Endothelial cell (in vitro differentiated cells): ENCODE measurements at regions not wholly inside any gene's neighbourhood (a gene's known extent, or its start where the extent isn't known, plus 50 kb on each side); places are given as distances from the start of the nearest gene placed in this dataset.

Source experiments
- DNase-seq: peaks from one replicate; pipeline ENCODE4 v3.0.0; 2021; ENCODE audit warnings: low spot score
- H3K27ac Mint-ChIP-seq: one replicate; pipeline ENCODE4 v1.8.0; 2021; ENCODE audit warnings: mixed read lengths, inconsistent platforms; ENCODE audit not compliant: unreplicated experiment
- H3K27me3 Mint-ChIP-seq: one replicate; pipeline ENCODE4 v1.8.0; 2021; ENCODE audit warnings: mild to moderate bottlenecking, moderate library complexity, mixed read lengths, inconsistent platforms; ENCODE audit not compliant: unreplicated experiment
- H3K36me3 Mint-ChIP-seq: one replicate; pipeline ENCODE4 v1.8.0; 2021; ENCODE audit warnings: mild to moderate bottlenecking, low read depth, mixed read lengths, inconsistent platforms; ENCODE audit not compliant: unreplicated experiment
- H3K4me1 Mint-ChIP-seq: one replicate; pipeline ENCODE4 v1.8.0; 2021; ENCODE audit warnings: mild to moderate bottlenecking, mixed read lengths, inconsistent platforms; ENCODE audit not compliant: unreplicated experiment
- H3K4me3 Mint-ChIP-seq: one replicate; pipeline ENCODE4 v1.8.0; 2021; ENCODE audit warnings: mild to moderate bottlenecking, mixed read lengths, inconsistent platforms; ENCODE audit not compliant: unreplicated experiment
- H3K9me3 Mint-ChIP-seq: one replicate; pipeline ENCODE4 v1.8.0; 2021; ENCODE audit warnings: mixed read lengths, inconsistent platforms; ENCODE audit not compliant: unreplicated experiment
- TF ChIP-seq, protein P1 (sequence below): fragments of 200-600 bp; sonication (generic); IDR thresholded peaks from one replicate; pipeline ENCODE4 v1.5.0; 2021; ENCODE audit warnings: antibody characterized with exemption; ENCODE audit not compliant: unreplicated experiment

DNA sequence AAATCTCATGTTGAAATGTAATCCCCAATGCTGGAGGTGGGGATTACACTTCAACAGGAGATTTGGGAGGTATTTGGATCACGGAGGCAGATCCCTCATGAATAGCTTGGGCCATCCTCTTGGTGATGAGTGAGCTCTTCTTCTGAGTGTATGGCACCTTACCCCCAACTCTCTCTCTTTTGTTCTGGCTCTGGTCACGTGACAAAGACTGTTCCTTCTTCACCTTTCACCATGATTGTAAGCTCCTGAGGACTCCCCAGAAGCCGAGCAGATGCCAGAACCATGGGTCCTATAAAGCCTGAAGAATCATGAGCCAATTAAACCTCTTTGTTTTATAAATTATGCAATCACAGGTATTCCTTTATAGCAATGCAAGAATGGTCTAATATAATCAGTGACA, 684.2 kb downstream of the LIG4 start:
- DNase-seq, result no peak
- H3K36me3 Mint-ChIP-seq, result no peaks in the 10 kb centered on the region
- no peak overlapping the region for H3K4me3 Mint-ChIP-seq
- no peaks in the 10 kb centered on the region for H3K9me3 Mint-ChIP-seq
- H3K27ac Mint-ChIP-seq, result no peak overlapping the region
- TF ChIP-seq, protein P1, sequence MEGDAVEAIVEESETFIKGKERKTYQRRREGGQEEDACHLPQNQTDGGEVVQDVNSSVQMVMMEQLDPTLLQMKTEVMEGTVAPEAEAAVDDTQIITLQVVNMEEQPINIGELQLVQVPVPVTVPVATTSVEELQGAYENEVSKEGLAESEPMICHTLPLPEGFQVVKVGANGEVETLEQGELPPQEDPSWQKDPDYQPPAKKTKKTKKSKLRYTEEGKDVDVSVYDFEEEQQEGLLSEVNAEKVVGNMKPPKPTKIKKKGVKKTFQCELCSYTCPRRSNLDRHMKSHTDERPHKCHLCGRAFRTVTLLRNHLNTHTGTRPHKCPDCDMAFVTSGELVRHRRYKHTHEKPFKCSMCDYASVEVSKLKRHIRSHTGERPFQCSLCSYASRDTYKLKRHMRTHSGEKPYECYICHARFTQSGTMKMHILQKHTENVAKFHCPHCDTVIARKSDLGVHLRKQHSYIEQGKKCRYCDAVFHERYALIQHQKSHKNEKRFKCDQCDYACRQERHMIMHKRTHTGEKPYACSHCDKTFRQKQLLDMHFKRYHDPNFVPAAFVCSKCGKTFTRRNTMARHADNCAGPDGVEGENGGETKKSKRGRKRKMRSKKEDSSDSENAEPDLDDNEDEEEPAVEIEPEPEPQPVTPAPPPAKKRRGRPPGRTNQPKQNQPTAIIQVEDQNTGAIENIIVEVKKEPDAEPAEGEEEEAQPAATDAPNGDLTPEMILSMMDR, result no peak
- peaks cover 1% of the 10 kb centered on the region for H3K27me3 Mint-ChIP-seq
- no peaks in the 10 kb centered on the region for H3K4me1 Mint-ChIP-seq

DNA sequence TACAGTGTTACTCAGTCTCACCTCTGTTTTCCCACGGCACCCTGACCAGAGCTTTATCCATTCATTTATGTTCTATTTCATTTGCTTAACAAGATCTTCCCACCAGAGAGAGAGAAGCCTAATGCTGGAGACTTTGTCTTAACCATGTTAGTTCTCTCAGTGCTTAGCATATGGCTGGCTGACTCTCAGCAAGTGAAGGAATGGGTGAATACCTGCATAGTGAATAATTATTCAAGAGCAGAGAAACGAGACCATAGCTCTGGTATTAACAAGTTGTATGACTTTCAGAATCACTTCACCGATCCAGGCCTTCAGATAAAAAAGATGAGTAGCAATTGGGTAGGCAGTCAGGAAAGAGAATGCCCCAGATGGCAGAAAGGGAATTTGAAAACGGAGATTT, 686.3 kb downstream of the LIG4 start:
- H3K4me3 Mint-ChIP-seq, result no peak overlapping the region
- no peaks in the 10 kb centered on the region for H3K36me3 Mint-ChIP-seq
- TF ChIP-seq, protein P1, result no peak
- no peaks in the 10 kb centered on the region for H3K9me3 Mint-ChIP-seq
- no peak overlapping the region for H3K27ac Mint-ChIP-seq
- peaks cover 1% of the 10 kb centered on the region for H3K27me3 Mint-ChIP-seq
- no peak for DNase-seq
- no peaks in the 10 kb centered on the region for H3K4me1 Mint-ChIP-seq

DNA sequence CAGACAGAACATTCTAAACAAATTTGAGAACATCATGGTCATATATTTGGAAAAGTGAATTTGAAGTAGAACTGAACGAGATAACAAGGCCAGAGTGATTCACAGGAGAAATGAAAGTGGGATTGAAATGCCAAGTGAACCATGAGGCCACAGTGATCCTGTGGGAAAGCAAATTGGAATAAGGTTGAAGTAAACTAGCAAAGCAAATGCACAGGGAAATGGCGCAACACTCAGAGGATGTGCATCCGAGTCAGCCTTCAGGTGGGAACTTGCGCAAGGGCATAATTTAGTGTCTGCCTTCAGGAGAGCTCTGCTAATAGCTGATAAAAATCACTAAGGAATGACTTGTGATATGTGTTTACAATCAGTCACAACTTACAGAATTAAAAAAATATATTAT, 696.6 kb downstream of the LIG4 start:
- Mint-ChIP-seq H3K27me3 (no peaks in the 10 kb centered on the region), H3K36me3 (no peaks in the 10 kb centered on the region), H3K9me3 (no peaks in the 10 kb centered on the region), H3K4me3 (no peak overlapping the region), H3K4me1 (peaks cover 9% of the 10 kb centered on the region), H3K27ac (no peak overlapping the region)
- DNase-seq, result no peak
- TF ChIP-seq, protein P1, result no peak

DNA sequence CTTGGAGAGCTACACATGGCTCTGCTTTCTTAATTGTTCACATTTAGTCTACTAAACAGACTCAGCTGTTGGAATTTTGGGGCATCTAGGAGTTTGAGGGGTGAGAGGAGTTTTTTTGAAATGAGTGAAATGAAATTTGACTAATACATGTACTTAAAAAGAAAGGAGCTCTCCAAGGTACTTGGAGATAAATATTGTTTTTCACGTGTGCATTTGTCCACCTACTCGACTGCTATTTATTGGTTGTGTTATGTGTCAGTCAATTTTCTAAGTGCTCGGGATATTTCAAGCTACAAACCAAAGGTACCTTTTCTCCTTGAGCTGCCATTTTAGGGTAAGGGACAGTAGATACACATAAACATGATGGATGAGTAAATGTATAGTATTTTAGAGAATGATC, 697.0 kb downstream of the LIG4 start:
- no peaks in the 10 kb centered on the region for H3K9me3 Mint-ChIP-seq

DNA sequence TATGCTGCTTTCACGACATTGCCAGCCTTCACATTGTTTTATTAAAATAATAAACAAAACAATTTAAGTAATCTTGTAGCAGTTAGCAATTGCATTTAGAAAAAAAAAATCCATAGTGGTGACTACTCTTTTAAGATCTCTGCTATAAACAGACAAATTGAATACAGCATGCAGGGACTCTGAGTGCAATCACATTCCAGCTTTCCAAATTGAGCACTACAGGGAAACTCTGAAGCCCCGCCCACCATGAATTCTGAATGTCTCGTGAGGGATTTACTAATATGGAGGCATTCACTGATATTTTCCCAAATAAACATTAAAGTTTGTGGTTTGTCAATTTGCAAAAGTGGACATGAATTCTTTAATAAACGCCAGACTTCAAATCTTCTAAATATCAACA, 698.8 kb downstream of the LIG4 start:
- no peaks in the 10 kb centered on the region for H3K36me3 Mint-ChIP-seq
- H3K9me3 Mint-ChIP-seq, result no peaks in the 10 kb centered on the region
- H3K4me3 Mint-ChIP-seq, result no peak overlapping the region

More for the DNA sequence above, 697.0 kb downstream of the LIG4 start:
- Mint-ChIP-seq H3K27me3 (no peaks in the 10 kb centered on the region), H3K4me1 (peaks cover 9% of the 10 kb centered on the region), H3K27ac (no peak overlapping the region), H3K4me3 (no peak overlapping the region), H3K36me3 (no peaks in the 10 kb centered on the region)
- TF ChIP-seq, protein P1, result no peak
- DNase-seq, result no peak

More for the DNA sequence above, 698.8 kb downstream of the LIG4 start:
- TF ChIP-seq, protein P1, result no peak
- Mint-ChIP-seq H3K27me3 (no peaks in the 10 kb centered on the region), H3K4me1 (peaks cover 9% of the 10 kb centered on the region), H3K27ac (no peak overlapping the region)
- no peak for DNase-seq
